DMS53 (cell line): ENCODE measurements at regions not wholly inside any gene's neighbourhood (a gene's known extent, or its start where the extent isn't known, plus 50 kb on each side); places are given as distances from the start of the nearest gene placed in this dataset.
A peak's percentile ranks its signal among the peaks of the same experiment; 100 is the strongest.

Experiments
- DNase-seq: peaks from one replicate; lab custom pipeline; 2025; lab: John Stamatoyannopoulos, UW

GRCh38 chr4:188956566-188956965 lies 817.3 kb downstream of the TRIML1 start:
- peak; percentile 68 for DNase-seq

DNA sequence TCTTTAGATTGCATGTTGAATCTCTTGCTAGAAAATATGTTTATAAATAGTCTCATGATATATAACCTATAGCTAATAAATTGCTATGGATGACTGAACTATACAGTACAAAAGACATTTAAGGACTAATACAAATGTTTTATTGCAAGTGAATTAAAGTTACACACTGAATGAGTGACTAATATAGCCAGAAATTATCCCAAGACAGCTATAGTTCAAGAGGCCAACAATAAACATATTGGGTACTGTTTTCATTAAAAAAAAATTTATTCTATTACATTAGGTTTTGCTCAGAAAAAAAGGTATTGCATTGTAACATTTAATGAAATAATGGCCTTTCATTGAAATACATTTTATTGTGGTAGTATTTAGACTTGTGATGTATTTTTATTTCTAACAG lies 819.1 kb downstream of the TRIML1 start:
- DNase-seq: no peak

- peak; percentile 88 for DNase-seq
Measured at GRCh38 chr4:188959424-188959823, 820.2 kb downstream of the TRIML1 start.

GRCh38 chr4:188960411-188961093 lies 821.3 kb downstream of the TRIML1 start:
- DNase-seq: peak; percentile 75

DNA sequence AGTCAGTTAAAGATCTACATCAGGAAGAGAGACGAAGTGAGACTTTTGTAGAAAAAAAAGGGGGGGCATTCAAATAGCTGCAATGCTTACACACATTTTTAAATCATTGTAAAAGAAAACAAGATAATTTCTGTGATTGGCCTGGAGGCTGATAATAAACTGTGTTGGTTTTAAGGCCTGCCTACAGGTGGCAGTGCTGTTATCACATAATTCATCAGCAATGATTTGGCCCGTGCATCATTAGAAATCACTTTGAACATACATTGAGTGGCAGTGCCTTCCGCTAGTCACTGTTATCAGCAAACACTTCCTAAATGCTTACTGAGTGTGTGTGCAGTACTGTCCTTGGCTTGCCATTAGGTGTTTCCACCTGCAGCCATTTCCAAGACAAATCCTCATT lies 831.9 kb downstream of the TRIML1 start:
- peak; percentile 91 for DNase-seq

- peak; percentile 93 for DNase-seq
Measured at GRCh38 chr4:188975271-188975670, 836.0 kb downstream of the TRIML1 start.

DNA sequence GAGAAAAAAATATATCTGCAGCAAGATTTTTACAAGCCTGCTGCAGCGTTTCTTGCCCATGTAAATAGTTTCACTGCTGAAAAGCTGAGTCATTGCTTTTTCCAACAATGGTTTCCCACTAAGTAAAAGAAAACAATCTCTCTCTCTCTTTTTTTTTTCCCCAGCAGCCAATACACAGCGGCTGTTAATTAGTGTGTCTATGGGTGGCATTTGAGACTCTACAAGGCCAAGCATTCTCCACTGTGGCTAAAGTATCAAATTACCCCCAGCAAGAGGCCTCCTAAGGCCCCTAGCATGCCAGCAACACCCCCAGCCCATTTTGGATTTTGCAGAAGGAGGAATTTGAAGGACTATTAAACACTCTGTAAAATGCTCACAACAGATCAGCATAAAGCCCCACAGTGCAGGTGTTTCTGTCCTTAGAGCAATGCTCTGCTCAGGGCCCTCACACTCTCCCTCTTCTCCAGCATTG lies 837.4 kb downstream of the TRIML1 start:
- peak; percentile 90 for DNase-seq

DNA sequence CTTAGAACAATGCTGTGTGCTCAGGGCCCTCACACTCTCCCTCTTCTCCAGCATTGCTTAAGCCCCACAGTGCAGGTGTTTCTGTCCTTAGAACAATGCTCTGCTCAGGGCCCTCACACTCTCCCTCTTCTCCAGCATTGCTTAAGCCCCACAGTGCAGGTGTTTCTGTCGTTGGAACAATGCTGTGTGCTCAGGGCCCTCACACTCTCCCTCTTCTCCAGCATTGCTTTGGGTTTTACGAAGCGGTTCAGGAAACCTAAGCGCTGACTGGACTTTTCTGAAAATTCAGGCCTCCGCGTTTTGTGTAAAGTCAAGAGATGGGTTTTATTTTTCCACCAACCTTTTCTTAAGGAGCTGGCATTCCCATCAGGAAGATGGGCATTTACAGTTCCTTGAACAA lies 838.0 kb downstream of the TRIML1 start:
- DNase-seq: peak; percentile 86

DNA sequence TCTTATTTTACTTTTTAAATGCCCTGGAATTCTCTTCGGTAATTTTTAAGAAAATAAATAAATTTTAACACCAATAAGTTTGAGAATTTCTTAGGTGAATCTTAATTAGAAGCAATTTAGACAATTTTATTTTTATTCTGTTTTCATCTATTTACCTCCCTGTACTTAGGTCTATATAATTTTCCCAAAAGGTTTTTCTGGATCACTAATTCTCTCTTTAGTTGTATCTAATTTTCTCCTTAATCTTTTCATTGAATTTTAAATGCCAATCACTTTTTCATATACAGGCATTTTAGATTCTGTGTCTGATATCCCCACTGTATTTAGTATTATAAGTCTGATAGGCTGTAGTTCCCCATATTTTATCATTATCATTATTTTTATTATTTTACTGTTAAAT lies 845.3 kb downstream of the TRIML1 start:
- DNase-seq: no peak

GRCh38 chr4:188986271-188986689 lies 847.0 kb downstream of the TRIML1 start:
- peak; percentile 94 for DNase-seq

DNA sequence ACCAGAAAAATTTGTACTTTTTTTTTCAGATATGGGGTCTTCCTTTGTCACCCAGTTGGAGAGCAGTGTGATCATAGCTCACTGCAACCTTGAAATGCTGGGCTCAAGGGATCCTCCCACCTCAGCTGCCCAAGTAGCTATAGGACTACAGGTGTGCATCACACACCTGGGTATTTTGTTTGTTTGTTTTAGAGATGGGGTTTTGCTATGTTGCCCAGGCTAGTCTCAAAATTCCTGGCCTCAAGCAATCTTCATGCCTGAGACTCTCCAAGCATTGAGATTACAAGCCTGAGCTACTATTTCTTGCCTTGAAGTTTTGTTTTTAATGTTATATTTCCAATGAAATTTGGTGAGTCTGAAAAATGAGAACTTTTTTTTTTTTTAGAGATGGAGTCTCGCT lies 847.8 kb downstream of the TRIML1 start:
- peak; percentile 84 for DNase-seq

- DNase-seq: no peak
Measured at GRCh38 chr4:188988131-188988530, 848.9 kb downstream of the TRIML1 start.

GRCh38 chr4:188989371-188989770 lies 850.1 kb downstream of the TRIML1 start:
- DNase-seq: peak; percentile 87

DNA sequence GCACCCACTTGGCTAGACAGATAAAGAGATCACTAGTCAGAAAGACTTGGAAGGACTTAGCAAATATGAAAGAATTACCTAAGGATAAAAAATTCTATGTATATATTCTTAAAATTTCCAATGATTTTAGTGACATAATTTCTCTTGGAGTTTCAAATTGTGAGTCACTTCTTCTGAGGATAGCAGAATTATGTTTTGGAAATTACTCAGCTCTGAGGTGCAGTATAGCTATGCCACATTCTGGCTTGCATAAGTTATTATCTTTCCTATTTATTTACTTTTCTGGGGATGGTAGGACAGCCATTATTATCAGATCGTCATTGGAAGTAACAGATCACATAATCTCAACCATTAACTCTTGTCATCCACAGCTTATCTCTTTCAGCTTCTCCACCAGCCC lies 853.5 kb downstream of the TRIML1 start:
- DNase-seq: no peak

DNA sequence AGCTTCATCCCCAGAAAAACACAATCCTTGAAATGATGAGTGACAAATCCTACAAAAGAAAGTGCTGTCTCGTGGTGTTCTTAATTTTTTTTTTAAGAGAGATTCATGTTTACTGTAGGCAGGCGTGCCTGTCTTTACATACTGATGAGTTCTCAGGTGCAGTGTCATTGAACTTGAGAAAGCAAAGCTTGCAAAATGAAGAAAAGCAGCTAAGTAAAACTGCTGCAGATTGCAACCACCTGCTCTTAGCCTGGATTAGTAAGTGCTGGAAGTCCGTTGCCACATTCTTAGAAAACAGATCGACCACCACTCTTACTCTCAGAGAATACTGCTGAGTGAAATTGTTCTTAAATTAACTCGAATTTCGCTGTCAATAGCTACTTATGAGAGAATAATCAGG lies 854.6 kb downstream of the TRIML1 start:
- peak; percentile 69 for DNase-seq

DNA sequence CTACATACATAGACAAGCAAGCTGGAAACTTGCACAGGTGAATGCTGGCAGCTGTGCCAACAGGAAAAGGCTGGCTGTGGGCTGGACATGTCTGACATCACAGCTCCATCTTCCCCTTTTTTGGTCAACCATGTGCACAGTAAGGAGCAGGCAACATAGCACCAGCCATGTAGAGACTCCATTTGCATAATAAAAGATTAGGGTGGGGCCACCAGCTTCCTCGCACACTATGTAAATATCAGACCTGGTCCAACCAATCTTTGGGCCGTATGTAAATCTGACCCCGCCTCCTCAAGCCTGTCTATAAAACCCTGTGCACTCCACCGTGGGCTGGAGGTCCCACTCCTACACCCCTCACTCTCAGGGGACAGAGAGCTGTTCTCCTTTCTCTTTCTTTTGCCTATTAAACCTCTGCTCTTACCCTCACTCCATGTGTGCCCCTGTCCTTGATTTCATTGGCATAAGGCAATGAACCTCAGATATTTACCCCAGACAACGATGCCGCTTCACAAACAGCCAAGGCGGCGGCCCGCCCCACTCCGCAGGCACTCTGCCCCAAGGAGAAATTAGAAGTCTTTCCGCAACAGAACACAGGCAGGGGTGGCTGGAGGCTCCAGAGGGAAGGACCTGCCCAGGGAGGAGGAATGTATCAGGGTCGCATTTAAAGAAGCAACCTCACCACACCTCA lies 862.2 kb downstream of the TRIML1 start:
- peak; percentile 97 for DNase-seq

GRCh38 chr4:189001971-189002450 lies 862.8 kb downstream of the TRIML1 start:
- peak; percentile 93 for DNase-seq

- peak; percentile 95 for DNase-seq
Measured at GRCh38 chr4:189002475-189002874, 863.2 kb downstream of the TRIML1 start.

GRCh38 chr4:189010452-189011217 lies 871.4 kb downstream of the TRIML1 start:
- DNase-seq: peak; percentile 97

- DNase-seq: peak; percentile 58
Measured at GRCh38 chr4:189021831-189022230, 882.6 kb downstream of the TRIML1 start.

DNA sequence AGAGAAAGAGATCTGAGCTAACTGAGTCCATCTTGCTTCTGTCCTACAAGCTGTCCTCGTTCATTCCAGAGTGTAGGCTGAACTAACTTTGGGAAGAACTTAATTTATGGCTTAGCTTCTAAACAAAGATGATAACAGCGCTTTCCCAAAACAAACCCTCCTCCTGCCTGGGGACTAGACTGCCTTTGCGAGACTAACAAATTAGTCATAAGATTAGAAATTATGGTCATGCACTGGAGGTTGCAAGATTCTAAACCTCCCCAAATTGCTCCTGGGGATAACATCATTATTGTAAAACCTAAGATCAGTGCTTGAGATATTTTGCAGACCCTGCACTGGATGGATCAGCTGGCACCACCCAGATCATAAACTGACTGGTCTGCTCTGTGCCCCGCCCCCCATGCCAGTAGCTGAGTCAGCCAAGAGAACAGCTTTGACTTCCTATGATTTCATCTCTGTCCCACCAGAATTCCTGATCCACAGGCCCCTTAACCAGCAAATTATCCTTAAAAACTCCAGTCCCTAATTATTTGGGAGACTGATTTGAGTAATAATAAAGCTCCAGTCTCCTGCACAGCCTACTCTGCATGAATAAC lies 883.3 kb downstream of the TRIML1 start:
- no peak for DNase-seq

DNA sequence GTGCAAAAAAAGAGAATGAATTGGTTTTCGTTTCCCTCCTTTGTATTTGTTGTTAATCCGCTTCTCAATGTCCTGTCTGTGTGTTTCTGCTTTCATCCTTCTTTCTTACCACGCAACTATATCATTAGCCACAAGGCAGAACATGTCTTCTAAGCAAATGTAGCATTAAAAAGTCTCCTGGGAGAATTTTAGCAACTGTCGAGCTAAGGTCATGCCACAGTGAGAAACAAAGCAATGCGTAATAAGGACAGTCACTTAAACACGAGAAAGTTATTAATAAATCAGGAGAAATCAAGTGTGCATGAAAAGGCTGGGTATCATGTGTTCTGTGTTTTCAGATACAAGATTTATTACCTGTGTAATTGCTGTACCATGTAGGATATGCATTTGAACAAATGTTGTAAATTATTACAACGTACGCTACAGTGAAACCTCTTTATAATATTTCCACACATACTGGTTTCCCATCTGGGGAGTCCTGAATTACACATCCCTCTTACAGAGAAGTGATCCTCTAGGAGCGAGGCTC lies 890.8 kb downstream of the TRIML1 start:
- no peak for DNase-seq
